ENCODE measurements at regions not wholly inside any gene's neighbourhood (a gene's known extent, or its start where the extent isn't known, plus 50 kb on each side); places are given as distances from the start of the nearest gene placed in this dataset.

DNA sequence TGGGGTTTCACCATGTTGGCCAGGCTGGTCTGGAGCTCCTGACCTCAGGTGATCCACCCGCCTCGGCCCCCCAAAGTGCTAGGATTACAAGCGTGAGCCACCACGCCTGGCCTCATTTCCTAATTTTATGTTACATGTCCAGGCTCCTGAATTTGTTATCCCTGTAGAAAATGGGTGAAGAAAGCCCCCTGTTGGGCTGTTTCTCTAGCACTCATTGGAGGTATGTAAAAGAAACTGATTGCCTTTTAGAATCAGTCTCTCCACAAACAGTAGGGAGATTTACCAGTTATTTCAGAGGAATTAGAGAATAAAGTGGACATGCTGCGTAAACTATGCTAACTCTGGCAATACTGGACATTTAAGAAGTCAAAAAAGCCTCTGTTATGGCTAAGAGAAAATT, 364.1 kb upstream of the TBL1XR1 start:
- Histone ChIP-seq H3K36me3 (no peaks in the 10 kb centered on the region), H3K9me3 (no peaks in the 10 kb centered on the region), H3K4me1 (no peaks in the 10 kb centered on the region), H3K27ac (no peak overlapping the region), H3K27me3 (replicated peaks in 1 of 7) (no peaks in the 10 kb centered on the region), H3K4me3 (no peak overlapping the region)
- intact Hi-C loops (cut with DNase I; ENCODE audit: low total_unique reads) = no loop called here
- WGBS, 5 donors = 89 to 97% (median 96%) methylated on average over 5 of the region's 5 CpGs
- no peak for TF ChIP-seq POLR2A (IDR thresholded peaks at IDR 0.05)
- TF ChIP-seq, protein P1, sequence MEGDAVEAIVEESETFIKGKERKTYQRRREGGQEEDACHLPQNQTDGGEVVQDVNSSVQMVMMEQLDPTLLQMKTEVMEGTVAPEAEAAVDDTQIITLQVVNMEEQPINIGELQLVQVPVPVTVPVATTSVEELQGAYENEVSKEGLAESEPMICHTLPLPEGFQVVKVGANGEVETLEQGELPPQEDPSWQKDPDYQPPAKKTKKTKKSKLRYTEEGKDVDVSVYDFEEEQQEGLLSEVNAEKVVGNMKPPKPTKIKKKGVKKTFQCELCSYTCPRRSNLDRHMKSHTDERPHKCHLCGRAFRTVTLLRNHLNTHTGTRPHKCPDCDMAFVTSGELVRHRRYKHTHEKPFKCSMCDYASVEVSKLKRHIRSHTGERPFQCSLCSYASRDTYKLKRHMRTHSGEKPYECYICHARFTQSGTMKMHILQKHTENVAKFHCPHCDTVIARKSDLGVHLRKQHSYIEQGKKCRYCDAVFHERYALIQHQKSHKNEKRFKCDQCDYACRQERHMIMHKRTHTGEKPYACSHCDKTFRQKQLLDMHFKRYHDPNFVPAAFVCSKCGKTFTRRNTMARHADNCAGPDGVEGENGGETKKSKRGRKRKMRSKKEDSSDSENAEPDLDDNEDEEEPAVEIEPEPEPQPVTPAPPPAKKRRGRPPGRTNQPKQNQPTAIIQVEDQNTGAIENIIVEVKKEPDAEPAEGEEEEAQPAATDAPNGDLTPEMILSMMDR (IDR thresholded peaks at IDR 0.05 in 8 of 11, conservative IDR thresholded peaks at IDR 0.05 in 3 of 11) = no peak
- no peak for TF ChIP-seq POLR2AphosphoS5 (IDR thresholded peaks at IDR 0.05)
- DNase-seq = no peak

DNA sequence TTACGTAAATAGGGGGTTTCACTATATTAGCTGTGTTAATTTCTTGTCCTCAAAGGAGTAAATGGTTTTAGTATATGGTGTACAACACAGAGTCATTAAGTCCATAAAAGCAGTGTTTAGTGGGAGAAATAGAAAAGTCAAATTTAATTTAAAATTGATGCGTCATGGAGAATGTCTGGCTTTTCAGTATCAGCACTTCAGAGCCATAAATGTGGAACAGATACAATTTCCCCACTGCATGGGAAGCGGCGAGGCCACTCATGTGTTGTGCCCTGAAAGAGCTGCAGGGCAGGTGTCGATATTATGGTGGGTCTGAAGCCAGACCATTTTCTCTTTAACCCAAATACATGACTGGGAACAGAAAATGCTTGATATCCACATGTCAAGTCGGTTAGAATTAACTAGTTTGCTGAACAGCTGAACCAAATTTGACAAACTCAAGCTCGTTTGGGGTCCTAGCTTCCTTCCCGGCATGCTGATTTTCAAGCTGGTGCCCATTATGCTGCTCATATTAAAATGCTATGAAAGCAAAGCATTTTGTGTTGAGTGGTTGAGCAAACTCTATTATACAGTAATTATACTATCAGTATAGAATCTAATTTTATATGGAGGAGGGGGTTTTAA, 364.6 kb upstream of the TBL1XR1 start:
- H3K27ac ChIP-seq = no peak overlapping the region
- H3K9me3 ChIP-seq = no peaks in the 10 kb centered on the region
- no peak for DNase-seq
- no peaks in the 10 kb centered on the region for H3K36me3 ChIP-seq
- no peak for TF ChIP-seq POLR2AphosphoS5 (IDR thresholded peaks at IDR 0.05)
- TF ChIP-seq POLR2A (IDR thresholded peaks at IDR 0.05) = no peak
- TF ChIP-seq, protein P1 (IDR thresholded peaks at IDR 0.05 in 8 of 11, conservative IDR thresholded peaks at IDR 0.05 in 3 of 11) = no peak
- no peak overlapping the region for H3K4me3 ChIP-seq
- H3K4me1 ChIP-seq = no peaks in the 10 kb centered on the region
- H3K27me3 ChIP-seq (replicated peaks in 1 of 7) = no peaks in the 10 kb centered on the region
- intact Hi-C loops (cut with DNase I; ENCODE audit: low total_unique reads) = no loop called here
- WGBS, 5 donors = 93 to 97% (median 94%) methylated on average over 8 of the region's 8 CpGs

DNA sequence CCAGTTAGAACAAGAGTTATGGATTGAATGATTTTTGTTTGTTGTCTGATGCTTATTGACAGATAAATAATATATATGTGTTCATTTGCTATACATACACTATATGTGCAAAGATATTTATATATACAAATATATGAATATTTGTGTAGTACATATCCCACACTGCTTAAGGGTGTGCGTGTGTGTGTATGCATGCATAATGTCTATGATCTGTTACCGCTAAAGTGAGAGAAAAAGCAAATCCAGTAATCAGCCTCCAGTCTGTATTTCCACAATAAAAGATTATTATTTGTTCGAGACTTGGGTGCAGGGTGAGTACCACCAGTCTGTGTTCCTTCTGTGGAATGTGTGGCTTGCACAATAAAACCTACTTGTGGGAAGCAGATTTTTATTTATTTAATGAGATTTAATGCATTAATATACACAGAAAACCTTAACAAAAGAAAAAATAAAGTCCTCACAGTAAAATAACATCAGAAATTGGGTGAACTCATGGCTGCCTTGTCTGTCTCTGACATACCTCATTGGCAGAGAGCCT, 366.0 kb upstream of the TBL1XR1 start:
- WGBS, 5 donors = 76 to 97% (median 89%) methylated on average over 3 of the region's 3 CpGs
- no peak for DNase-seq

DNA sequence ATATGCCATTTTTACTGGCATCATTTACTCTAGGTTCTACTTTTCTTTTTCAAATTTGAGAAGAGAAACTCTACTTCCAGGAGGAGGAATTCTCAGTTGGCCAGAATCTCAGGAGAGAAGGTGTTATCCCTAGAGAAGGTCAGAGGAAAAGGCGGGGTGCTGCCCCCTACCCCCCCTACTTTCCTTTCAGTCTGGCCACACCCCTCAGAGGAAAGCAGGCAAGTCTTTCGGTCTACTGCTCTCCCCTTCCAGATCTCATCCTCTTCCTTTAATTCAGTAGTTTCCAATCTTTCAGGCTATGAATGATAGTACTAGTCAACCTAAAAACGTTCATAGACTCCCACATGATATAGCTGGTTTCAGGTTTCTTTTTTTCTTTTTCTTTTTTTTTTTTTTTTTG, 366.5 kb upstream of the TBL1XR1 start:
- WGBS, 5 donors = 55 to 69% (median 64%) methylated on average over 3 of the region's 3 CpGs
- TF ChIP-seq, protein P1 (IDR thresholded peaks at IDR 0.05 in 8 of 11, conservative IDR thresholded peaks at IDR 0.05 in 3 of 11) = no peak
- TF ChIP-seq POLR2A (IDR thresholded peaks at IDR 0.05) (no peak), POLR2AphosphoS5 (IDR thresholded peaks at IDR 0.05) (no peak)
- Histone ChIP-seq H3K36me3 (no peaks in the 10 kb centered on the region), H3K9me3 (no peaks in the 10 kb centered on the region), H3K4me3 (no peak overlapping the region), H3K27me3 (replicated peaks in 1 of 7) (no peaks in the 10 kb centered on the region), H3K4me1 (no peaks in the 10 kb centered on the region), H3K27ac (no peak overlapping the region)
- intact Hi-C loops (cut with DNase I; ENCODE audit: low total_unique reads) = no loop called here
- no peak for DNase-seq

More for the DNA sequence above, 366.0 kb upstream of the TBL1XR1 start:
- no peaks in the 10 kb centered on the region for H3K4me1 ChIP-seq
- no peak for TF ChIP-seq POLR2A (IDR thresholded peaks at IDR 0.05)
- no peak for TF ChIP-seq POLR2AphosphoS5 (IDR thresholded peaks at IDR 0.05)
- TF ChIP-seq, protein P1 (IDR thresholded peaks at IDR 0.05 in 8 of 11, conservative IDR thresholded peaks at IDR 0.05 in 3 of 11) = no peak
- no peak overlapping the region for H3K27ac ChIP-seq
- H3K4me3 ChIP-seq = no peak overlapping the region
- no peaks in the 10 kb centered on the region for H3K27me3 ChIP-seq (replicated peaks in 1 of 7)
- H3K36me3 ChIP-seq = no peaks in the 10 kb centered on the region
- intact Hi-C loops (cut with DNase I; ENCODE audit: low total_unique reads) = no loop called here
- no peaks in the 10 kb centered on the region for H3K9me3 ChIP-seq

Data from spleen (tissue), 11 donors.